C4-2B (cell line): ENCODE measurements at regions not wholly inside any gene's neighbourhood (a gene's known extent, or its start where the extent isn't known, plus 50 kb on each side); places are given as distances from the start of the nearest gene placed in this dataset.

ENCODE experiments used
- CTCF ChIP-seq: fragments of 450-650 bp; conservative IDR thresholded peaks from 2 replicates; pipeline ENCODE4 v1.5.1; 2017; ENCODE audit warnings: mild to moderate bottlenecking
- ZFX ChIP-seq: fragments of 450-650 bp; IDR thresholded peaks from 2 replicates; pipeline ENCODE4 v1.6.1; 2017

GRCh38 chr4:130820448-130820847 is 1724.5 kb downstream of the C4orf33 start:
- TF ChIP-seq CTCF (no peak), ZFX (no peak)
